Dedifferentiated amniotic fluid mesenchymal stem cell (primary cell): ENCODE measurements at regions not wholly inside any gene's neighbourhood (a gene's known extent, or its start where the extent isn't known, plus 50 kb on each side); places are given as distances from the start of the nearest gene placed in this dataset.
"Not testable (repeated sequence)": the region's sequence is repeated elsewhere in the genome, so short reads cannot be mapped to it uniquely, and the experiment has no call there.

Source experiments
- DNase-seq: peaks from one replicate; pipeline ENCODE4 v3.0.0-alpha.2; 2016; ENCODE audit errors: extremely low spot score

- no peak for DNase-seq
These were observed 663.1 kb upstream of the MARCKS start for GRCh38 chr6:113194090-113194489.

GRCh38 chr6:113202852-113203714 lies 654.1 kb upstream of the MARCKS start:
- DNase-seq, result no peak

GRCh38 chr6:113203715-113204110 lies 653.4 kb upstream of the MARCKS start:
- DNase-seq, result no peak

DNA sequence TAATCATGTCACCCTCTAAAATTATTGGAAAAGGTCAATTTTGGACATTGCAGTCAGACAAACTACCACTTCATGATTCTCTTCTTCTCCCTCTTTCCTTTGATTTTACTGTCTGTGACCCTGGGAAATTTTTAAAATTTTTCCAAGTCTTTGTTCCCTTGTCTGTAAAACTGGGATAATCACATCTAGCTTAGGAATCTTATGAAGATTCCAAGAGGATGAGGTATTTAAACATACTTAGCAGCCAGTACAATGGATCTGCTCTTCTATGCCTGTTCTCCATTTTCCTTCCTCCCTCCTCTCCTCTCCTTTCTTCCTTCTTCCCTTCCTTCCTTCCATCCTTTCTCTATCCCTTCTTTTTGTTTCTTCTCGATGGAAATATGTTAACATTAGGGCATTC lies 651.6 kb upstream of the MARCKS start:
- no peak for DNase-seq

GRCh38 chr6:113208726-113209125 lies 648.4 kb upstream of the MARCKS start:
- no peak for DNase-seq

DNA sequence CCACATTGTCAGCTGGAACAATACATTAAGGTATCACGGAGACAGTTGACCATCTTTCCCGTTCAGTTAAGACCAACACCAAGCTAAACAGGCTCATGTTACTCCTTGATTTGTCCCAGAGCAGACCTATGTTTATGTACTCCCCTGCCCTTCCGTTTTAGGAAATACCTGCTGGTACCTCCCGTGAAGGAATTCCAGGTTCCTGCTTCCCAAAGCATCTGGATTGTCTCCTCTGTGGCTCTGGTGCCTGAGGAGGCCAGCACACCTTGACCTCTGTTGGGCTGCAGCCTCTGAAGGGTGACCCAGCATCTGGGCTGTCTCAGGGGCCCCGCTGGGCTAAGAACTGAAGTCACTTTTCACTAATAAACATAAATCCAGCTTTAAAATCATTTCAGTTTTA lies 647.8 kb upstream of the MARCKS start:
- no peak for DNase-seq

DNA sequence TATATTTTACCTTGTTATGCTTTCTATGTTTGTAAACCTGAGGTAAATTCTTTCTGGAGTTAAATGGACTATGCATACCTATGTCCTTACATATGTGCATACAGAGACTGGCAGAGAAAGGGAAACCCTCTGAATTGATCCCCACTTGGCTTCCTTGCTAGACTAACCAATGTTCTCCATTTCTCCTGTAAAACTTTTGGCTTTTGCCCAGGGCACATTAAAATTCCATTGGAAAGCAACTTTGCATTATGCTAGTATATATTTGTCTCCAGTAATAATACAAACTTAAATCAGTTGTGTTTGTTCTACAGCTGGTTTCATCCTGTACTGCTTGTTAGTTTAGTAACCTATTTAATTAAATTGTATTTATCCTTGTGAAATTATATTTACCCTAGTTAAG lies 646.0 kb upstream of the MARCKS start:
- no peak for DNase-seq

GRCh38 chr6:113219783-113220182 lies 637.4 kb upstream of the MARCKS start:
- no peak for DNase-seq

DNA sequence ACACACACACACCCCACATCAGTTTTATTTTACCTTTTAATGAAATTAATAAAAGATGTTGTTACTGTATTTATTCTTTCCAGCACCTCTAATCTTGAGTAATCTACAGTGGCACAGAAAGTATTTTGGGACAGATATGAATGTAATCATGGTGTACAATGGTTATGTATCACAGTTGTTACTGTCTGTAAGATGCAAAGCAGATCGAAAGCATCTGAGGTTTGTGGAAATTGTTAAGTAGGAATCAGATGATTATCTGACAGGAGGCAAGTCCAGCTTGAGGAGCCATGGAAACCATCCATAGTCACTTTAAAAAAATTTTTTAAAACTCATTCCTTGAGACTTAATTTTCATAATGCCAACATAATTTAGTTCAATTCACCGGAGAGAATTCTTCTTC lies 636.3 kb upstream of the MARCKS start:
- no peak for DNase-seq

- no peak for DNase-seq
These were observed 635.3 kb upstream of the MARCKS start for GRCh38 chr6:113221850-113222249.

GRCh38 chr6:113246186-113246585 lies 611.0 kb upstream of the MARCKS start:
- peak; percentile 32 for DNase-seq

DNA sequence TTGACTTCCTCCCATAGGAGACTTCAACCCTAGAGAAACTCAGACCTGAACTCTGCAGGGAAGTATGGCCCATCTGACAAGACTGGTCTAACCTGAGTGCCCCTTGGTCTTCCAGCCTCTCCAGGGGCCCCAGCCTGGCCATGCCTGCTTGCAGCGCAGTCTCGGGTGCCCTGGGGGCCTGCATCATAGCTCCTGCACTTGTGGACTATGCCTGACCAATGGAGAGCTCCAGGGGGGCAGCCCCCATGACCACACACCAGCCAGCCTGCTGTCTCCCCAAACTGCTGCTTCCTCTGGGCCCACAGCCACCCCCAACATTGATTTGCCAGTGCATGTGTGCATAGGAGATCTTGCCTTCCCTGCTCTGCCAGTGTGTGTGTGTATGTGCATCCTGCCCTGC lies 608.6 kb upstream of the MARCKS start:
- DNase-seq, result no peak

- DNase-seq, result not testable (repeated sequence)
These were observed 603.0 kb upstream of the MARCKS start for GRCh38 chr6:113254194-113254593.

- DNase-seq, result no peak
These were observed 598.4 kb upstream of the MARCKS start for GRCh38 chr6:113258771-113259170.

DNA sequence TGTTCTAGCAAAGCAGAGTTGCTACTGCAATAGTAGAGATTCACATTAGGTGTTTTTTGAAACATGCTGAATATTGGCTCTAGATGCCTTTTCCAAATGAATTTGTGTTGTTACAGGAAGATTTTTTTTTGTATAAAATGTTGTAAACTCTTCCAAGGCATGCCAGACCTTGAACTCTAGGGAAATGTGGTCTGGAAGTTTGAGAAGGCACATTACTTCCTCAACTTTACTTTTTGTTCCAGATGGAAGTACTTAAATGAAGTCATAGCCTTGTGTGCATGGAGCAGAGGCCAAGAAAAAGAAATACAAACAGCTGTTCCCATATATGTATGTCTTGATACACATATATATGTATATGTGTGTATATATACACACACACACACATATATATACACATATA lies 585.7 kb upstream of the MARCKS start:
- no peak for DNase-seq

DNA sequence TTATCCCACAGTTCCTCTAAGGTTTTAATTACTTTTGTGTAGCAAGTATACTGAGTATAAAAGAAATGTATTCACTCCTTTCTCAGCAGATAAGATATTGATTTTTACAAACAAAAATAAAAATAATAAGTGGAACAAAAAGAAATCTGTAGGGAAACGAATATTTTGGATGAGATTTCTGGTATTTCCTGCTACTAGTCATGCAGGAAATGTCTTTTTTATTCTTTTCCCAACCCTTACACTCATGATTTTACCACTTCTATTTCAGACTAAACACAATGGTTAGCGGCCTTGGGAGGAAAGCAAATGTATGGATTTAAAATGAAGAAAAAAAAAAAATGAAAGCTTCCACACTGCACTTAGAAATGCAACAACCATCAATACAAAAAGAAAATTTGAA lies 580.5 kb upstream of the MARCKS start:
- DNase-seq, result no peak

- DNase-seq, result no peak
These were observed 580.0 kb upstream of the MARCKS start for GRCh38 chr6:113277111-113277510.

DNA sequence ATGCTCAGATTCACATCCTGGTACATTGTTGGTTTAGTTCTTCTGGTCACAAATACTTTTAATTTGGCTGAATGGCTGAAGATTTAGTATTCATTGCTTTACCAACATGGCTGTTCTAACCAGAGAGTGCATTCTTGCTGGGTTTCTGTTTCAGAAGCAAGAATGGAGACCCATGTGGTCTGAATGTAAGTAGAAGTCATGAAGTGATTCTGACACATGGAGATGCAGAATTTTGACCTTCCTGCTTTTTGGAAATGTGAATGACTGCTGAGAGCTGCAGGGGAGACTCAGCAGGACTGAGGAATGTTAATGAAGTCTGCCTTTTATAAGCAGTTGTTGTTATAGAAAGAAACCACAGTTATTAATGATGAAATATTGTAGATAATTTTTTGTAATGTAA lies 576.1 kb upstream of the MARCKS start:
- no peak for DNase-seq

- no peak for DNase-seq
These were observed 575.7 kb upstream of the MARCKS start for GRCh38 chr6:113281431-113281830.

DNA sequence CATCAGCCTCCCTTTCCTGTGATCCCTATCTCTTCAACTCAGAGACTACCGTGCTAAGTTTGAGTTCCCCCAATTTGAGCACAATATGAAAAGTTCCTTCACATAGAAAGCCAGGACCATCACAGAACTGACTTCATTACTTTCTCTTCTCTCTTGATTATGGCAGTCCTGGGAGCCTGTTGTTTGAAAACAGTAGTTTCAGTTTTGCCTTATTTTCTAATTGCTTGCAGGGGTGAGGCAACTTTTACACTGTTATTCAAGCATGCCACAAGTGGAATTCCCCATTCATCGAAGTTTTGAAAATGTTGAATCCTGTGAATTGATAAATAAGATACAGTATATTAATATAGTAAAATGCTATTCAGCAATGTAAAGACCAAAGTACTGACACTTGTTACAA lies 569.7 kb upstream of the MARCKS start:
- DNase-seq, result no peak

DNA sequence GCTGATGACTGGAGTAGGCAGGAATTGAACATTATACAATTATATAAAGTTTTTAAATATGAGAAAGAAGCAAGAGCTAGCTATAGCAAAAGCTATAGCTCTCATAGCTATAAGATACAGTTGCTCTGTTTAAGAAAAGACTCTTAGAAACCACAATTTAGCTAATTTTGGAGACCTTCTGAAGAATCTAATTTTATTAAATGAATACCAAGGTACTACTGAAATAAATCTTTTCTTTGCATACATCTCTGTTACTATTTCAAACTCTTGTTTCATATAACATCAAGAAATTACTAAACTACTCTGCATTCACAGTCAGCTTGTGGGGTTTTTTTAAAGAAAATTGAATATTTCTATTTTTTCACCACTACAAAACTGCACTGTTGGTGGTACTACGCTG lies 568.7 kb upstream of the MARCKS start:
- no peak for DNase-seq

GRCh38 chr6:113289166-113289565 lies 568.0 kb upstream of the MARCKS start:
- DNase-seq, result no peak

DNA sequence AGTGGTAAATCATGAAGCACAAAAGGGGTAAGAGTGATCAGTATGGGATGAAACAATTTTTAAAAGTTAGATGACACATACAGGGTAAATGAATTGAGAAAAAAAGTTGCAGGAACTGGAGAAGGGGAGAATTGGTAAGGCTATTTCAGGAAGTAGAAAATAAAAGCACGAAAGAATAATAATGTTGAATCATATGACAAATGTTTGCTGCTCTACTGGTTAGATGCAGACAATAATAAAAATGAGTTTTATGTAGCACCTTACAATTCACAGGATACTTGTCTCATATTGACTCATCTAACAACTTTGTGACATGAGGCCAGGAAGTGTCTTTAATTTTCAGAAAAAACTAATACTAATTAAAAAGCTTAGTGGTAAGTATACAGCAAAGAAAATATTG lies 566.5 kb upstream of the MARCKS start:
- DNase-seq, result no peak
